ENCODE measurements at regions not wholly inside any gene's neighbourhood (a gene's known extent, or its start where the extent isn't known, plus 50 kb on each side); places are given as distances from the start of the nearest gene placed in this dataset.
"Not testable (repeated sequence)": the region's sequence is repeated elsewhere in the genome, so short reads cannot be mapped to it uniquely, and the experiment has no call there.

DNA sequence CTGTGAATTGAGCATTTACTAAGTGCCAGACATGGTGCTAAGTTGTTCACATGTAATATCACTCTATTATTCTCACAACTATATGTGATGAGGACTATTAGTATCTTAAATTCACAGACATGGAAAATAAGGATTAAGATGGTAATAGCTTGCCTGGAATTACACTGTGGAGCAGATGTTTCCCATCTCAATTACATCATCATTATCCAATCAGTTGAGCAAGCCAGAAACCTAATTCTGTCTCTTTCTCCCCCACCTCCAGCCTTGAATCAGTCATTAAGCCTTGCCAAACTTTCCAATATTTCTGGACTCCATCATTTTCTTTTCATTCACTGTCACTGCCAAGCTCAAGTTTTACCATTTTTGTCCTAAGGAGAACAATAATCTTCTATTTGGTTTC lies 287.8 kb upstream of the KITLG start:
- DNase-seq, result no peak

DNA sequence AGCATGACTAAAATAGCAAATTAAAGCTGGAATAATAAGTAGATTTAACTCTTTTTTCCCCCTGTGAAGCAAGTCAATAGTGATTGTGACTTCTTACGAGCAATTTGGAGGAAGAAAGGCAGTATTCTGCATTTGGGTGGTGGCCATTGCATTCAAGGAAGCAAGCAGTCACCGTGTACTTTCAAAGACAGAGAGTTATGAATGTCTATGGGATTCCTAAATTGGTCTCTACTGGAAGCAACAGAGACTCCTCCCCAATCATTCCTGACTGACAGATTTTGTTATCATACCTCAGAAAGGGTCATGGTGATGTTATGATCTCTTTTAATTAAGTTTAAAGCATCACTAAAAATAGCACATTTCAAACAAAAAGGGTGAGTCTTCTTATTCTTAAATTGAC lies 287.2 kb upstream of the KITLG start:
- no peak for DNase-seq

GRCh38 chr12:88866881-88867280 lies 286.6 kb upstream of the KITLG start:
- no peak for DNase-seq

- no peak for DNase-seq
Observed at GRCh38 chr12:88865537-88865936, 285.3 kb upstream of the KITLG start.

GRCh38 chr12:88860851-88861250 lies 280.6 kb upstream of the KITLG start:
- no peak for DNase-seq

DNA sequence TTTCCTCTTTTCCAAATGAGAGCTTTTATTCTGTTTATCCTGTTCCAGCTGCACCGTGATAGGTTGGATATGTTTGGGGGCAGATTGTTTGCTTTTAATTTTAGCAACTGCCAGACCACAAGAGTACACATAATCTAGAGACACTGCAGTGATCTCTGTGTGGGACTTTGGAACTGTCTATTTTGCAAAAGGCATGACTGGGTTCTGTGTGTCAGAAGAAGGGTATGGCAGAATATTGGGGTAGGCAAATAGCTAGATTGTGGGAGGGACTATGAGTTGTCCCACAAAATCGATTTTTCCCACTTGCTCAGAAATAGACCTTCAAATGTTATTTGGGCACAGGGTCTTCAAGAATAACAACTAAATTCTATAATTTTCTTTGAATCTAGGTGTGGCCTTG lies 275.9 kb upstream of the KITLG start:
- no peak for DNase-seq

DNA sequence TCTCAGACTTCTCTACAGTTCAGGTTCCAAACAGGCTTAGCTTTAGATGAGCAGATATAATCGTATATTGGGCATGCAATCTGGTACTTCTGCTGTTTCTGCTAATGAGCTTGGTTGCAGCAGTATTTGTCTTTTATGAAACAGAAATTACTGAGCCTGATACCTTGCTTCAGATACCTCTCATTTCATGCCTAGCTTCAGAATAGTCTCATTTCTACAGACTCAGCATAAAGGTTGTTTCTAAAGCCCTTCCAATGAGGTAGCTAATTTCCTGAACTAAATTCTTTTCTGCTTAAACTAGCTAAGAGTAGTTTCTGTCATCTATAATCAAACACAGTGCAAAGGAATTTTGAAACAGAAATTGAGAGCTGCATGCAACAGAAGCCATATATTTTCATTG lies 275.0 kb upstream of the KITLG start:
- no peak for DNase-seq

GRCh38 chr12:88854260-88854659 lies 274.0 kb upstream of the KITLG start:
- no peak for DNase-seq

- not testable (repeated sequence) for DNase-seq
Observed at GRCh38 chr12:88847246-88847645, 267.0 kb upstream of the KITLG start.

DNA sequence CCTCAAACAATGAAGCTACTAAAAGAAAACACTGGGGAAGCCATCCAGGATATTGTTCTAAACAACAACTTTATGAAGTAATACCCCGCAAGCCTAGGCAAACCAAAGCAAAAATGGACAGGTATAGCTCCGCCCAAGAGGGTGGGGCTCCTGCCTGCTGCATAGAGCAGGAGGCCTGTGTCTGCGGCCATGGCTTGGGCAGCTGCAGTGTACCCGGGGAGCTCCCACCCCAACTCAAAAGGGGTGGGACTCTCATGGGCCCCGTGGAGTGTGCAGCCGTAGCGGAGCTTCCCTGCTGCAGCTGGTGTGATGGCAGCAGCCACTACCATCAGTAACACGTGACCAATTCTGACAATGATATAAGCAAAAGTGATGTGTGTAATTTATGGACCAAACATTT lies 264.2 kb upstream of the KITLG start:
- no peak for DNase-seq

GRCh38 chr12:88842314-88842713 lies 262.0 kb upstream of the KITLG start:
- DNase-seq, result no peak

GRCh38 chr12:88839486-88839885 lies 259.2 kb upstream of the KITLG start:
- DNase-seq, result no peak

- DNase-seq, result no peak
Observed at GRCh38 chr12:88836156-88836555, 255.9 kb upstream of the KITLG start.

GRCh38 chr12:88834226-88834625 lies 254.0 kb upstream of the KITLG start:
- no peak for DNase-seq

DNA sequence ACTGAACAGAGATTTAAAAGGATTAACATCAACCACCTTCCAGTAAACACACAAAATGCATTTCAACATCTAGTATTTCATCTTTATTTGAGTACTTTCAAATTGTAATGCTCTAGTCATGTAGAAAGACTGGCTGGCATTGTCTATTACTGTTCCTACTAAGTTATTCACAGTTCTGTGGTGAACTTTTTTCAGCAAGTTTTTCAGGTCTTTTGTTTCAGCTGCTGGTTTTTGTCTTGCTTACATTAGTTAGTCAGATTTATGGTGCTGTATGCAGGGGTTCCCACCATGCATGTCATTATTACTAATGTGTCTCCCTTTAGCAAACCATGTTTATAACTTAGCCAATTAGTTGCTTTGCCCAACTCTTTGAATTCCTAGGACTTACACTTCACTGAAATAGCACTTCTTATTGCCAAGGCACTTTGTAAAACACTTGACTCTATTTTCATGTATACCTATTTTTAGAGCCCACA lies 253.4 kb upstream of the KITLG start:
- no peak for DNase-seq

DNA sequence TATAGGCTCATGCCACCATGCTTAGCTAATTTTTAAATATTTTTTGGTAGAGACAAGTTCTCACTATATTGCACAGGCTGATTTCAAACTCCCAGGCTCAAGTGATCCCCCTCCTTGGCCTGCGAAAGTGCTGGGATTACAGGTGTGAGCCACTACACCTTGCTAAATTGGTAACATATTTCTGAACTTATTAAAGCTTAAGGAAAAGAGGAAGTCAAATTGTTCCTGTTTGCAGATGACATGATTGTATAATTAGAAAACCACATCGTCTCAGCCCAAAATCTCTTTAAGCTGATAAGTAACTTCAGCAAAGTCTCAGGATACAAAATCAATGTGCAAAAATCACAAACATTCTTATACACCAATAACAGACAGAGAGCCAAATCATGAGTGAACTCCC lies 248.3 kb upstream of the KITLG start:
- not testable (repeated sequence) for DNase-seq

- no peak for DNase-seq
Observed at GRCh38 chr12:88820012-88820411, 239.7 kb upstream of the KITLG start.

- no peak for DNase-seq
Observed at GRCh38 chr12:88816201-88816600, 235.9 kb upstream of the KITLG start.

DNA sequence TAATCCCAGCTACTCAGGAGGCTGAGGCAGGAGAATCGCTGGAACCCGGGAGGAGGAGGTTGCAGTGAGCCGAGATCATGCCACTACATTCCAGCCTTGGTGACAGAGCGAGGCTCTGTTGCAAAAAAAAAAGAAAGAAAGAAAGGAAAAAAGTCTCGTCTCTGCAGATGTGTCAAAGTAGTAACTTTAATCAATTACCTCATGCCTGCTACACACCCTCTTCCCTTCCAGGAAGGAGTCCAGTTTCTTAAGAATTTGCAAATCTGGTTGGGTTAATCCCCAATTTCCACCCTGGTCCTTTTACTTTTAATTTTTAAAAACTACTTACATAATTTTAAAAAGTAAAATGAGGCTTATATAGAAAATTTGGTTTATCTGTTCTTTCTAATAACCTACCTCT lies 234.5 kb upstream of the KITLG start:
- DNase-seq, result no peak

DNA sequence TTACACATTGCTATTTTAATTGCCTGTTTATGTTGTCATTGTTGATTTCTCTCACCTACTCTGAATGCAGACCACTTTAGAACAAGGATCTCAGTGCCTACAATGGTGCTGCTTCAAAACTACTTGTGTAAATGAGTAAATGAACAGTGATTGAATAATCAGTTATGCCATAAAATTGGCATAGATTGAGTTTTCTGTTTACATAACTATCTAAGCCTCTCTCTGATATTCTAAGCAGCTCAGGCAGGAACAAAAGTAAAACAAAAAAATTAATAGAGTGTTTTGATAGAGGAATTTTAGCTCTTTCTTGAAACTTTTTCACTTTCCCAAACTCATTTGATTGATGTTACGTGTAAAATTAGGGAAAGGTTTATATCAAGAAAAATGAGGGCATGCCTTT lies 232.3 kb upstream of the KITLG start:
- DNase-seq, result no peak

- DNase-seq, result no peak
Observed at GRCh38 chr12:88810806-88811205, 230.5 kb upstream of the KITLG start.

DNA sequence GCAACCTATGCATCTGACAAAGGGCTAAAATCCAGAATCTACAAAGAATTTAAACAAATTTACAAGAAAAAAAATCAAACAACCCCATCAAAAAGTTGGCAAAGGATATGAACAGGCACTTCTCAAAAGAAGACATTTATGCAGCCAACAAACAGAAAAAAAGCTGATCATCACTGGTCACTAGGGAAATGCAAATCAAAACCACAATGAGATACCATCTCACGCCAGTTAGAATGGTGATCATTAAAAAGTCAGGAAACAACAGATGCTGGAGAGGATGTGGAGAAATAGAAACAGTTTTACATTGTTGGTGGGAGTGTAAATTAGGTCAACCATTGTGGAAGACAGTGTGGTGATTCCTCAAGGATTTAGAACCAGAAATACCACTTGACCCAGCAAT lies 229.6 kb upstream of the KITLG start:
- not testable (repeated sequence) for DNase-seq

GRCh38 chr12:88805692-88806091 lies 225.4 kb upstream of the KITLG start:
- no peak for DNase-seq

DNA sequence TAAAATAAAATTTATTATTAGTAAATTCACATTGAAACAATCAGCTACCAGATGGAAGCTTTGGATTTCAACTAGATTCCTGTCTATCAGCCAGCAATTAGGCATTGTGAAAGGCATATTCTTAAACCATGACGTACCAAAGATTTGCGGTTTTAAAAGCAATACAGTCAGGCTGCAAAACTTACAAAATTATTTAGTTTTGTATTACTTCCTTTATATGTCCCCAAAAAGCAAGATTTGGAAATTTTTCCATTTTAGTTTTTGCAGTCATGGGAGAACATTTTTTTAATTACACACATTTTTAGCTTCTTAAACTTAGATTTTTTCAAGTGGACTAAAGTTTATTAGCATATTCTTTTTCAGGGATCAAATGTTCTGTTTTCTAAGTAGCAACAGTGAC lies 225.0 kb upstream of the KITLG start:
- no peak for DNase-seq

- no peak for DNase-seq
Observed at GRCh38 chr12:88802096-88802706, 221.9 kb upstream of the KITLG start.
